H1 (cell line): ENCODE measurements at regions not wholly inside any gene's neighbourhood (a gene's known extent, or its start where the extent isn't known, plus 50 kb on each side); places are given as distances from the start of the nearest gene placed in this dataset.

ENCODE experiments used
- CTCF ChIA-PET: fragments of 300-600 bp; sonication (Branson Sonifier 250); formaldehyde crosslinking; loops from one replicate; lab custom pipeline; 2021; ENCODE audit not compliant: partially characterized antibody; lab: Charles Lee
- POLR2A ChIA-PET: fragments of 300-600 bp; sonication (Branson Sonifier 250); formaldehyde crosslinking; loops from one replicate; lab custom pipeline; 2021; ENCODE audit warnings: inconsistent platforms; ENCODE audit not compliant: partially characterized antibody; lab: Charles Lee
- DNase-seq, 2 experiments: peaks; one replicate each; pipeline versions ENCODE4 v3.0.0 to v3.0.0-alpha.2; 2010 to 2022; ENCODE audit warnings: low spot score in 2 of 2, low read depth in 1 of 2, mixed read lengths in 1 of 2
- FAIRE-seq: peaks from 2 replicates; lab custom pipeline; 2011; peaks lifted over from hg19 to GRCh38; lab: Jason Lieb, UNC
- H2AFZ ChIP-seq: 2 replicates; pipeline ENCODE4 v1.8.1; 2012; ENCODE audit warnings: low read length, inconsistent platforms
- H2AK5ac ChIP-seq: 2 replicates; pipeline ENCODE4 v1.6.1; 2013; ENCODE audit warnings: low read depth, low read length
- H2BK120ac ChIP-seq: replicated peaks from 2 replicates; pipeline ENCODE3; 2013; ENCODE audit warnings: low read depth, low read length, inconsistent platforms
- H2BK12ac ChIP-seq: 2 replicates; pipeline ENCODE4 v1.6.1; 2013; ENCODE audit warnings: low read depth, low read length
- H2BK15ac ChIP-seq: 2 replicates; pipeline ENCODE4 v1.6.1; 2013; ENCODE audit warnings: low read length
- H2BK20ac ChIP-seq: 2 replicates; pipeline ENCODE4 v1.6.1; 2013; ENCODE audit warnings: low read length
- H2BK5ac ChIP-seq: 2 replicates; pipeline ENCODE4 v1.6.1; 2013; ENCODE audit warnings: low read depth, low read length
- H3K14ac ChIP-seq: 2 replicates; pipeline ENCODE4 v1.6.1; 2013; ENCODE audit warnings: inconsistent platforms; ENCODE audit not compliant: insufficient read length
- H3K18ac ChIP-seq: 2 replicates; pipeline ENCODE4 v1.6.1; 2013; ENCODE audit warnings: low read length; ENCODE audit errors: extremely low read depth
- H3K23ac ChIP-seq: 2 replicates; pipeline ENCODE4 v1.6.1; 2013; ENCODE audit warnings: inconsistent platforms; ENCODE audit not compliant: insufficient read length
- H3K23me2 ChIP-seq: 2 replicates; pipeline ENCODE4 v1.6.1; 2013; ENCODE audit warnings: low read depth, low read length
- H3K27ac ChIP-seq: 2 replicates; pipeline ENCODE4 v1.6.1; 2011; ENCODE audit warnings: low read depth, low read length, inconsistent platforms
- H3K27me3 ChIP-seq, 4 experiments: replicated peaks in 1 of 4; 1 replicate in 1 of 4; 2 replicates in 3 of 4; pipeline versions ENCODE4 v1.6.1 to v1.8.1; 2011 to 2013; ENCODE audit warnings: low read length in 3 of 4, mild to moderate bottlenecking in 3 of 4, inconsistent platforms in 2 of 4, mixed read lengths in 2 of 4, moderate library complexity in 1 of 4; ENCODE audit not compliant: control insufficient read depth in 3 of 4, insufficient read depth in 3 of 4; ENCODE audit errors: extremely low read depth in 1 of 4
- H3K36me3 ChIP-seq, 4 experiments: 2 replicates each; pipeline versions ENCODE4 v1.6.1 to v1.8.1; 2011 to 2013; ENCODE audit warnings: mild to moderate bottlenecking in 4 of 4, low read length in 3 of 4, moderate library complexity in 2 of 4, control low read depth in 1 of 4, inconsistent platforms in 1 of 4; ENCODE audit not compliant: insufficient read depth in 4 of 4, control insufficient read depth in 2 of 4
- H3K4ac ChIP-seq: replicated peaks from 2 replicates; pipeline ENCODE3; 2013; ENCODE audit warnings: low read length, low read depth, mixed read lengths, inconsistent platforms; ENCODE audit not compliant: insufficient read length
- H3K4me1 ChIP-seq, 4 experiments: replicated peaks in 1 of 4; 1 replicate in 1 of 4; 2 replicates in 3 of 4; pipeline versions ENCODE4 v1.6.1 to v1.8.1; 2011 to 2013; ENCODE audit warnings: low read length in 3 of 4, inconsistent platforms in 2 of 4, mixed read lengths in 1 of 4; ENCODE audit not compliant: insufficient read depth in 4 of 4, control insufficient read depth in 3 of 4
- H3K4me2 ChIP-seq, 2 experiments: 2 replicates each; pipeline versions ENCODE4 v1.6.1 to v1.8.1; 2011 to 2013; ENCODE audit warnings: low read depth in 2 of 2, low read length in 2 of 2, control low read depth in 1 of 2, inconsistent platforms in 1 of 2, mild to moderate bottlenecking in 1 of 2; ENCODE audit not compliant: insufficient read depth in 1 of 2
- H3K4me3 ChIP-seq, 4 experiments: fragments of 200-600, 300-600 bp in 1 of 4; sonication (generic), shearing (Covaris generic), sonication (Bioruptor Twin) in 1 of 4; 2 replicates each; pipeline versions ENCODE4 v1.5.1 to v1.8.1; 2011 to 2016; ENCODE audit warnings: low read length in 4 of 4, low read depth in 3 of 4, control low read depth in 2 of 4, inconsistent platforms in 2 of 4, mild to moderate bottlenecking in 2 of 4, mixed read lengths in 1 of 4, moderate library complexity in 1 of 4; ENCODE audit not compliant: insufficient read depth in 2 of 4; ENCODE audit errors: extremely low read depth in 1 of 4
- H3K56ac ChIP-seq: replicated peaks from 2 replicates; pipeline ENCODE3; 2013; ENCODE audit warnings: low read depth, mild to moderate bottlenecking, mixed read lengths, low read length, inconsistent platforms; ENCODE audit not compliant: insufficient read length
- H3K79me1 ChIP-seq: 2 replicates; pipeline ENCODE4 v1.6.1; 2013; ENCODE audit warnings: low read depth, low read length, control low read depth
- H3K79me2 ChIP-seq, 2 experiments: 2 replicates each; pipeline versions ENCODE4 v1.6.1 to v1.8.1; 2012 to 2013; ENCODE audit warnings: low read length in 2 of 2, mild to moderate bottlenecking in 2 of 2, inconsistent platforms in 1 of 2; ENCODE audit not compliant: insufficient read depth in 2 of 2, control insufficient read depth in 1 of 2
- H3K9ac ChIP-seq, 4 experiments: replicated peaks in 1 of 4; 1 replicate in 1 of 4; 2 replicates in 3 of 4; pipeline versions ENCODE4 v1.6.1 to v1.8.1; 2011 to 2013; ENCODE audit warnings: low read depth in 3 of 4, low read length in 3 of 4, control low read depth in 2 of 4, mild to moderate bottlenecking in 2 of 4, moderate library complexity in 2 of 4, inconsistent platforms in 1 of 4; ENCODE audit errors: extremely low read depth in 1 of 4
- H3K9me3 ChIP-seq, 2 experiments: 2 replicates each; pipeline versions ENCODE4 v1.6.1 to v1.8.1; 2012 to 2013; ENCODE audit warnings: mild to moderate bottlenecking in 2 of 2, moderate library complexity in 2 of 2, control low read depth in 1 of 2, inconsistent platforms in 1 of 2, low read depth in 1 of 2, low read length in 1 of 2, mixed read lengths in 1 of 2; ENCODE audit not compliant: insufficient read depth in 2 of 2
- H4K20me1 ChIP-seq, 2 experiments: replicated peaks in 1 of 2; 2 replicates each; pipeline versions ENCODE3 to v1.8.1; 2011 to 2013; ENCODE audit warnings: inconsistent platforms in 2 of 2, low read length in 2 of 2, mild to moderate bottlenecking in 1 of 2; ENCODE audit not compliant: insufficient read depth in 2 of 2, control insufficient read depth in 1 of 2
- H4K5ac ChIP-seq: 2 replicates; pipeline ENCODE4 v1.6.1; 2013; ENCODE audit warnings: low read length, low read depth, mixed read lengths, inconsistent platforms; ENCODE audit not compliant: insufficient read length
- H4K8ac ChIP-seq: 2 replicates; pipeline ENCODE4 v1.8.0; 2013; ENCODE audit warnings: mild to moderate bottlenecking, moderate library complexity, low read length, inconsistent platforms; ENCODE audit not compliant: insufficient read depth; ENCODE audit errors: extremely low read depth
- H4K91ac ChIP-seq: replicated peaks from 2 replicates; pipeline ENCODE3; 2013; ENCODE audit warnings: low read length, mixed read lengths, inconsistent platforms; ENCODE audit not compliant: insufficient read length
- EP300 ChIP-seq, 2 experiments: IDR thresholded peaks; 1 replicate in 1 of 2; 2 replicates in 1 of 2; pipeline ENCODE4 v1.6.1; 2011 to 2012; ENCODE audit warnings: low read depth in 2 of 2, low read length in 2 of 2, mild to moderate bottlenecking in 2 of 2, borderline replicate concordance in 1 of 2, inconsistent platforms in 1 of 2, moderate library complexity in 1 of 2
- RXRA ChIP-seq: IDR thresholded peaks from 2 replicates; pipeline ENCODE4 v1.6.1; 2011; ENCODE audit warnings: low read depth, mild to moderate bottlenecking, low read length, moderate library complexity; ENCODE audit not compliant: insufficient read depth
- WGBS, 2 experiments: shearing (Covaris generic) in 1 of 2; methylation state at CpG; one replicate each; pipeline versions ENCODE4 v1.1.6 to v1.1.7; 2013 to 2015; ENCODE audit warnings: low lambda C conversion rate in 2 of 2, mixed read lengths in 2 of 2, inconsistent platforms in 1 of 2, low coverage in 1 of 2, missing lambda C conversion rate in 1 of 2; ENCODE audit not compliant: insufficient replicate concordance in 2 of 2, insufficient coverage in 1 of 2, insufficient read length in 1 of 2; ENCODE audit errors: extremely low coverage in 1 of 2, missing lambda C conversion rate in 1 of 2; 5-methylcytosine and 5-hydroxymethylcytosine counted together

DNA sequence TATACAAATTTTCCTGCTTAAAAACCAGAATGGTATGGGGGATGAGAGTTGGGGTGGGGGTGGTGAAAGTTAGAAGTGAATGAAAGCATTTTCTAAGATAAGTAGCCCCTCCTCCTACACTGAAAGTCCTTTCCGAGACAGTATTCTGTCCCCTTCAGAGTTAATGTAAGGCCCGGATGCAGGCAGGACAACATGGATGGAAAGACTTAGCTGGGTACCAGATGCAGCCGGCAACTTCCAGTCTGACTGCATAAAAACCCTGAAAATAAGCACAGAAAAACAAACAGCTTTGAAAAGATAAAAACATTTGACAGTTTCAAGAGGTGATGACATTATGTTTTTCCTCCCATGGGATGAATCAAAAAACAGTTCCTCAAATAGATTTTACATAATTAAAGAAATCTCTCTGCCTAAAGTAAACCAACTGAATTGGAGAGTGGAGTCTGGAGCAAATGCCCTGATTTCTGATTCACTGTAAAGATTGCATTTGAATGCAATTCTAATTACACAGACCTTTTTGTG is 196.3 kb downstream of the GPAT3 start:
- H4K8ac ChIP-seq, result no peak overlapping the region
- no peak overlapping the region for H3K4ac ChIP-seq
- H2BK120ac ChIP-seq, result no peak overlapping the region
- H3K79me1 ChIP-seq, result no peaks in the 10 kb centered on the region
- no peaks in the 10 kb centered on the region for H3K9me3 ChIP-seq
- H3K56ac ChIP-seq, result no peak overlapping the region
- POLR2A ChIA-PET, result no interaction called here
- CTCF ChIA-PET, result interaction anchor here (1.1 kb wide), 2 partner anchors 10 to 20 kb away, joined by 3 to 4 read pairs; no protein-coding TSS in a partner anchor
- no peak overlapping the region for H3K23ac ChIP-seq
- no peak overlapping the region for H2BK5ac ChIP-seq
- no peaks in the 10 kb centered on the region for H4K20me1 ChIP-seq
- WGBS, 2 experiments, result 58% methylated on average over 3 of the region's 3 CpGs; no CpG with 5 or more reads in 1 of the 2 experiments
- H4K5ac ChIP-seq, result no peak overlapping the region
- FAIRE-seq (no peak), DNase-seq (no peak)
- H3K9ac ChIP-seq, result no peak overlapping the region
- no peak overlapping the region for H4K91ac ChIP-seq
- no peak overlapping the region for H3K4me2 ChIP-seq
- no peaks in the 10 kb centered on the region for H3K79me2 ChIP-seq
- no peak overlapping the region for H2AK5ac ChIP-seq
- no peak overlapping the region for H2BK15ac ChIP-seq
- no peak overlapping the region; the same call in 1 of the 2 replicates for H2AFZ ChIP-seq
- H3K18ac ChIP-seq, result no peak overlapping the region
- no peak overlapping the region for H3K4me3 ChIP-seq
- no peaks in the 10 kb centered on the region for H3K4me1 ChIP-seq
- no peaks in the 10 kb centered on the region for H3K36me3 ChIP-seq
- no peaks in the 10 kb centered on the region for H3K27me3 ChIP-seq
- H3K14ac ChIP-seq, result no peak overlapping the region
- no peak overlapping the region for H2BK12ac ChIP-seq
- no peaks in the 10 kb centered on the region for H3K23me2 ChIP-seq
- no peak overlapping the region for H2BK20ac ChIP-seq
- no peak overlapping the region for H3K27ac ChIP-seq
- TF ChIP-seq RXRA (no peak), EP300 (IDR thresholded peaks at IDR 0.05; ENCODE audit: borderline replicate concordance in 1 of 2, low read depth in 2 of 2, low read length in 2 of 2) (no peak)
